Neuronal stem cell (in vitro differentiated cells): ENCODE measurements at regions not wholly inside any gene's neighbourhood (a gene's known extent, or its start where the extent isn't known, plus 50 kb on each side); places are given as distances from the start of the nearest gene placed in this dataset.
"Not testable (repeated sequence)": the region's sequence is repeated elsewhere in the genome, so short reads cannot be mapped to it uniquely, and the experiment has no call there.

ENCODE experiments used
- DNase-seq: peaks from one replicate; pipeline ENCODE4 v3.0.0-alpha.2; 2013; ENCODE audit warnings: low spot score
- H2AFZ ChIP-seq: one replicate; pipeline ENCODE4 v1.6.1; 2013; ENCODE audit warnings: mild to moderate bottlenecking, low read length, inconsistent platforms
- H2AK5ac ChIP-seq: 2 replicates; pipeline ENCODE4 v1.6.1; 2013; ENCODE audit warnings: low read depth, mild to moderate bottlenecking, inconsistent platforms, low read length, moderate library complexity, mixed read lengths
- H2BK120ac ChIP-seq: 2 replicates; pipeline ENCODE4 v1.6.1; 2013; ENCODE audit warnings: low read depth, mild to moderate bottlenecking, inconsistent platforms, low read length, moderate library complexity, mixed read lengths
- H2BK12ac ChIP-seq: one replicate; pipeline ENCODE4 v1.6.1; 2013; ENCODE audit warnings: low read length, inconsistent platforms
- H2BK15ac ChIP-seq: 2 replicates; pipeline ENCODE4 v1.6.1; 2013; ENCODE audit warnings: mild to moderate bottlenecking, low read length, inconsistent platforms, mixed read lengths
- H2BK5ac ChIP-seq: one replicate; pipeline ENCODE4 v1.6.1; 2013; ENCODE audit warnings: inconsistent platforms, mild to moderate bottlenecking, low read length, moderate library complexity
- H3K14ac ChIP-seq: one replicate; pipeline ENCODE4 v1.6.1; 2013; ENCODE audit warnings: low read length, inconsistent platforms
- H3K18ac ChIP-seq: 2 replicates; pipeline ENCODE4 v1.6.1; 2013; ENCODE audit warnings: low read length, inconsistent platforms
- H3K23ac ChIP-seq: 2 replicates; pipeline ENCODE4 v1.6.1; 2013; ENCODE audit warnings: low read depth, mild to moderate bottlenecking, mixed read lengths, low read length, inconsistent platforms; ENCODE audit not compliant: poor library complexity
- H3K27ac ChIP-seq: replicated peaks from 3 replicates; pipeline ENCODE4 v1.5.1; 2013; ENCODE audit warnings: low read length, inconsistent platforms
- H3K27me3 ChIP-seq, 3 experiments: 2 replicates each; pipeline ENCODE4 v1.6.1; 2013; ENCODE audit warnings: low read length in 3 of 3, mild to moderate bottlenecking in 2 of 3, inconsistent platforms in 1 of 3, low read depth in 1 of 3, mixed read lengths in 1 of 3, moderate library complexity in 1 of 3; ENCODE audit not compliant: control insufficient read depth in 3 of 3, insufficient read depth in 3 of 3
- H3K36me3 ChIP-seq, 2 donors: replicated peaks in 1 of 2; 2 replicates each; pipeline ENCODE4 v1.6.1; 2013; ENCODE audit warnings: low read length in 2 of 2; ENCODE audit not compliant: control insufficient read depth in 2 of 2, insufficient read depth in 2 of 2
- H3K4ac ChIP-seq: 2 replicates; pipeline ENCODE4 v1.6.1; 2013; ENCODE audit warnings: inconsistent platforms, mild to moderate bottlenecking, low read length, moderate library complexity
- H3K4me1 ChIP-seq, 2 donors: 1 replicate in 1 of 2; 2 replicates in 1 of 2; pipeline ENCODE4 v1.6.1; 2013; ENCODE audit warnings: low read length in 2 of 2, low read depth in 1 of 2; ENCODE audit not compliant: control insufficient read depth in 2 of 2, insufficient read depth in 1 of 2
- H3K4me2 ChIP-seq: one replicate; pipeline ENCODE4 v1.6.1; 2013; ENCODE audit warnings: mild to moderate bottlenecking, low read length, inconsistent platforms; ENCODE audit not compliant: insufficient read depth, poor library complexity, severe bottlenecking
- H3K4me3 ChIP-seq, 2 donors: 2 replicates each; pipeline ENCODE4 v1.5.1; 2013; ENCODE audit warnings: low read length in 2 of 2, mild to moderate bottlenecking in 2 of 2, inconsistent platforms in 1 of 2, moderate library complexity in 1 of 2
- H3K79me1 ChIP-seq: one replicate; pipeline ENCODE4 v1.6.1; 2013; ENCODE audit warnings: low read depth, mild to moderate bottlenecking, inconsistent platforms, low read length, moderate library complexity
- H3K9ac ChIP-seq: one replicate; pipeline ENCODE4 v1.6.1; 2013; ENCODE audit warnings: mild to moderate bottlenecking, low read depth, low read length, inconsistent platforms; ENCODE audit not compliant: poor library complexity
- H3K9me3 ChIP-seq, 2 donors: replicated peaks in 1 of 2; 2 replicates each; pipeline versions ENCODE3 to v1.6.1; 2013; ENCODE audit warnings: low read length in 2 of 2, mild to moderate bottlenecking in 2 of 2, inconsistent platforms in 1 of 2, low read depth in 1 of 2, mixed read lengths in 1 of 2, moderate library complexity in 1 of 2; ENCODE audit not compliant: control insufficient read depth in 2 of 2, insufficient read depth in 1 of 2
- H4K8ac ChIP-seq: one replicate; pipeline ENCODE4 v1.6.1; 2013; ENCODE audit warnings: low read depth, mild to moderate bottlenecking, inconsistent platforms, low read length, moderate library complexity
- H4K91ac ChIP-seq: one replicate; pipeline ENCODE4 v1.6.1; 2013; ENCODE audit warnings: low read length, low read depth, mild to moderate bottlenecking, inconsistent platforms; ENCODE audit not compliant: poor library complexity
- WGBS, 2 donors: extraction: QIAGEN DNeasy Blood & Tissue Kit; methylation state at CpG; one replicate each; pipeline ENCODE4 v1.1.7; 2013; ENCODE audit warnings: missing lambda C conversion rate in 2 of 2, mixed read lengths in 1 of 2; ENCODE audit not compliant: insufficient read length in 2 of 2, insufficient replicate concordance in 1 of 2; ENCODE audit errors: extremely low coverage in 2 of 2; 5-methylcytosine and 5-hydroxymethylcytosine counted together

DNA sequence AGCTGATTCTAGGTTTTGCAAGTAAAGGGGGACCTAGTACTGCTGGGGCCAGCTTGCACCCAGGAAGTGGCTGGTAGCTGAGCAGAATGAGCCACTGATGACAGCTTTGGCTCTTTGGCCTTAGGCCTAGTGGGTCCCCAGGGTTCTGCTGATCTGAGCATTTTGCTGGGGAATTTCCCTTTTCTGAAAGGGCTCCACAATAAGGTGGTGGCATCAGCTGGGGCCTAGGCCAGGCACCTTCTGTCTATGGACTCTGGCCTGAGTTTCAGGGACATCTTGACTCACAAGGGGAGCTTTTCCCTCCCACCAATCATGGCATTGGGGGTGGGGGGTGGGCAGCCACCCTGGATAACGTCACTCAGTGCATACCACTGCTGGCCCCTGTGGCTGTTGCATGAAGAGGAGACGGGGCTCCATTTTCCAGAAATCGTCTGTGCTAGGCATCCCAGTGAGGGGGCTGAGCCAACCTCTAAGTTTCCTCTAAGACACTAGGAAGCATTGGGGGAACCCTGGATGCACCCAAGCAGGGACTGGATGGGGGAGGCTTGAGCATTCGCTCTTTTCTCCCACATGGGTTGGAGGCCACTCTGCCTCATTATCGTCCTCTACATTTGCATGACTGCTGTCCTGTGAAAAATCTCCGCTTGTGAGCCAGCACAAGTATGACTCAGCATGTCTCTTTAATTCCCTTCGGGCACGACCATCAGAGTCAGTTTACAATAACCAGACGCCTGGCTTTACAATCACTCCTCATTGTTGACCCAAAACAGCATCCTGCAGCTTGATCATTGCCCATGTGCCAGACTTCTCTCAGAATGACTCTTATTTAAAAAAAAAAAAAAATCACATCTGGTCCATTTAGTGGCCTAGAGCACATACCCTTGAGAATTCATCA lies 145.0 kb upstream of the THY1 start:
- Histone ChIP-seq H3K9me3 (no peaks in the 10 kb centered on the region), H4K91ac (no peak overlapping the region), H2BK5ac (no peak overlapping the region), H2BK12ac (no peak overlapping the region), H3K4me2 (no peak overlapping the region), H2AK5ac (peak overlapping the region; percentile 3), H3K79me1 (no peaks in the 10 kb centered on the region), H3K4me1 (peaks cover 7 to 12% of the 10 kb centered on the region in 2 donors), H3K18ac (peak overlapping the region; percentile 66), H4K8ac (no peak overlapping the region), H3K14ac (no peak overlapping the region), H3K27ac (no peak overlapping the region), H2BK15ac (peak overlapping the region; percentile 32), H3K36me3 (no peaks in the 10 kb centered on the region), H3K27me3 (no peaks in the 10 kb centered on the region), H2BK120ac (no peak overlapping the region), H3K9ac (no peak overlapping the region), H2AFZ (peak overlapping the region; percentile 90), H3K23ac (no peak overlapping the region), H3K4ac (no peak overlapping the region), H3K4me3 (no peak overlapping the region)
- no CpG with 5 or more reads among the region's 9 CpGs for WGBS, 2 donors
- no peak for DNase-seq

- no CpG with 5 or more reads among the region's 2 CpGs for WGBS, 2 donors
- H3K4ac ChIP-seq: no peak overlapping the region
- H3K4me2 ChIP-seq: no peak overlapping the region
Measured at GRCh38 chr11:119566319-119566718, 143.3 kb upstream of the THY1 start.

GRCh38 chr11:119565693-119566092 lies 142.7 kb upstream of the THY1 start:
- H3K79me1 ChIP-seq, H3K36me3 ChIP-seq, H2BK120ac ChIP-seq, H3K27ac ChIP-seq, DNase-seq, H2BK12ac ChIP-seq, H3K27me3 ChIP-seq, H3K18ac ChIP-seq, H2BK15ac ChIP-seq, H2BK5ac ChIP-seq, H3K4me2 ChIP-seq, H4K91ac ChIP-seq, H3K14ac ChIP-seq, H3K9me3 ChIP-seq, H2AFZ ChIP-seq, H3K4me3 ChIP-seq, H3K9ac ChIP-seq, H2AK5ac ChIP-seq, H3K4ac ChIP-seq, H3K23ac ChIP-seq, H4K8ac ChIP-seq: not testable (repeated sequence)
- peaks cover 7 to 12% of the 10 kb centered on the region in 2 donors for H3K4me1 ChIP-seq

More at GRCh38 chr11:119566319-119566718, 143.3 kb upstream of the THY1 start:
- H2AFZ ChIP-seq: no peak overlapping the region
- H2AK5ac ChIP-seq: no peak overlapping the region
- peaks cover 7 to 12% of the 10 kb centered on the region in 2 donors for H3K4me1 ChIP-seq
- H4K8ac ChIP-seq: no peak overlapping the region
- no peak overlapping the region for H3K9ac ChIP-seq
- no peaks in the 10 kb centered on the region for H3K9me3 ChIP-seq
- no peaks in the 10 kb centered on the region for H3K36me3 ChIP-seq
- no peak overlapping the region for H3K23ac ChIP-seq
- no peak for DNase-seq
- H3K27ac ChIP-seq: no peak overlapping the region
- H2BK5ac ChIP-seq: no peak overlapping the region
- no peaks in the 10 kb centered on the region for H3K27me3 ChIP-seq
- no peak overlapping the region for H2BK12ac ChIP-seq
- H2BK15ac ChIP-seq: no peak overlapping the region
- H2BK120ac ChIP-seq: no peak overlapping the region
- H3K4me3 ChIP-seq: no peak overlapping the region
- no peak overlapping the region for H3K14ac ChIP-seq
- H3K18ac ChIP-seq: no peak overlapping the region
- H3K79me1 ChIP-seq: no peaks in the 10 kb centered on the region
- no peak overlapping the region for H4K91ac ChIP-seq

DNA sequence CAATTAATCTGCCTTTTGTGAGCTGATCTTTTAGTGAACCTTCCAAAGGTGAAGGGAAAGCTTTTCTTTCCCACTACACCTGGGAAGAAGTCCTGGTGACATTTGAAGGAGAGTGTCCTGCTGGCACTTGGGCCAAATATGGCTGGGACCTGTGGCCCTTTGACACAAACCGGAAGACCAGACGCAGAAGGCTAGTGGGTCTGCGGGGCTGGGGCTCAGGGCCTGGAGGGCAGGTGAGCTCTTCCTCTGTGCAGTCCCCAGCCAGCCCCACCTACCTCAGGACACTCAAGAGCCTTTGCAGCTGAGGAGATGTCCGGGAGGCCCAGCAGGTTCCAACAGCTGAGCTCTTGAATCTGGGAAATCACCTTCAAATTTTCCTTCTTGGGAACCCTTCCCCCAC lies 138.0 kb upstream of the THY1 start:
- Histone ChIP-seq H2AFZ (no peak overlapping the region), H2AK5ac (no peak overlapping the region), H4K8ac (no peak overlapping the region), H3K79me1 (no peaks in the 10 kb centered on the region), H3K18ac (no peak overlapping the region), H3K9ac (no peak overlapping the region), H2BK15ac (no peak overlapping the region), H4K91ac (no peak overlapping the region), H3K27me3 (peaks cover 0 to 4% (median 0%) of the 10 kb centered on the region in 3 experiments), H3K4me1 (no peaks in the 10 kb centered on the region), H3K36me3 (no peaks in the 10 kb centered on the region), H3K14ac (no peak overlapping the region), H3K23ac (no peak overlapping the region), H3K4me3 (no peak overlapping the region), H3K4ac (no peak overlapping the region), H2BK12ac (no peak overlapping the region), H3K27ac (no peak overlapping the region), H3K4me2 (no peak overlapping the region), H3K9me3 (peaks cover 0 to 1% of the 10 kb centered on the region in 2 donors), H2BK120ac (no peak overlapping the region), H2BK5ac (no peak overlapping the region)
- no CpG with 5 or more reads among the region's 4 CpGs for WGBS, 2 donors
- DNase-seq: no peak
